Transverse colon (tissue), 3 donors: ENCODE measurements at regions not wholly inside any gene's neighbourhood (a gene's known extent, or its start where the extent isn't known, plus 50 kb on each side); places are given as distances from the start of the nearest gene placed in this dataset.

Experiments
- POLR2A ChIP-seq: fragments of 450-650 bp; IDR thresholded peaks from one replicate; pipeline ENCODE4 v1.6.1; 2016; ENCODE audit warnings: antibody characterized with exemption, mild to moderate bottlenecking, moderate library complexity
- TF ChIP-seq, protein P1 (sequence below), 5 experiments: fragments of 200-600 bp in 3 of 5; fragments of 450-650 bp in 2 of 5; sonication (generic) in 3 of 5; IDR thresholded peaks; 1 replicate in 2 of 5; 2 replicates in 3 of 5; pipeline ENCODE4 v1.5.1; 2016 to 2017; ENCODE audit warnings: antibody characterized with exemption in 5 of 5, inconsistent platforms in 3 of 5, mild to moderate bottlenecking in 2 of 5, moderate library complexity in 1 of 5

DNA sequence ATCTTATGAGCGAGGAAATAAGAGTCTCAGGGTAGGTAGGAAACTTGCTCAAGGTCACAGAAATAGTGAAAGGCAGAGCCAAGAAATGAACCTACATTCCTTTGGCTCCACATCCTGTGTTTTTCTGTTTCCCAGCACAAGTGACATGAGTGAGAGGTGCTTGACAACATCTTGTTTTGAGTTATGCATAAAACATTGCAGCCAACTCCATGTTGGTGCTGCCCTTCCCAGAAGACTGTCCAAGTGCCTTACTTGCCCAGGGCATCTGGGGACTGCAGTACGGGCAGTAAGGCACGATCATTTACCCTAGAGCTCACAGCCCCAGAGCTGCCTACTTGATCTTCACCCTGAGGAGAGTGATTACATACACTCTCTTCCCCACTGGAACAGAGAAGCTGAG, 148.8 kb downstream of the NOC3L start:
- TF ChIP-seq, protein P1, sequence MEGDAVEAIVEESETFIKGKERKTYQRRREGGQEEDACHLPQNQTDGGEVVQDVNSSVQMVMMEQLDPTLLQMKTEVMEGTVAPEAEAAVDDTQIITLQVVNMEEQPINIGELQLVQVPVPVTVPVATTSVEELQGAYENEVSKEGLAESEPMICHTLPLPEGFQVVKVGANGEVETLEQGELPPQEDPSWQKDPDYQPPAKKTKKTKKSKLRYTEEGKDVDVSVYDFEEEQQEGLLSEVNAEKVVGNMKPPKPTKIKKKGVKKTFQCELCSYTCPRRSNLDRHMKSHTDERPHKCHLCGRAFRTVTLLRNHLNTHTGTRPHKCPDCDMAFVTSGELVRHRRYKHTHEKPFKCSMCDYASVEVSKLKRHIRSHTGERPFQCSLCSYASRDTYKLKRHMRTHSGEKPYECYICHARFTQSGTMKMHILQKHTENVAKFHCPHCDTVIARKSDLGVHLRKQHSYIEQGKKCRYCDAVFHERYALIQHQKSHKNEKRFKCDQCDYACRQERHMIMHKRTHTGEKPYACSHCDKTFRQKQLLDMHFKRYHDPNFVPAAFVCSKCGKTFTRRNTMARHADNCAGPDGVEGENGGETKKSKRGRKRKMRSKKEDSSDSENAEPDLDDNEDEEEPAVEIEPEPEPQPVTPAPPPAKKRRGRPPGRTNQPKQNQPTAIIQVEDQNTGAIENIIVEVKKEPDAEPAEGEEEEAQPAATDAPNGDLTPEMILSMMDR (IDR thresholded peaks at IDR 0.05): no peak
- no peak for TF ChIP-seq POLR2A
